Activated CD4-positive, alpha-beta T cell treated with anti-CD3 and anti-CD28 coated beads for 4 hours (primary cell): ENCODE measurements at regions not wholly inside any gene's neighbourhood (a gene's known extent, or its start where the extent isn't known, plus 50 kb on each side); places are given as distances from the start of the nearest gene placed in this dataset.
"Not testable (repeated sequence)": the region's sequence is repeated elsewhere in the genome, so short reads cannot be mapped to it uniquely, and the experiment has no call there.

ENCODE experiments used
- DNase-seq, 2 donors: peaks; one replicate each; pipeline ENCODE4 v3.0.0-alpha.2; 2020

GRCh38 chr7:45268013-45268412 is 110.4 kb downstream of the RAMP3 start:
- DNase-seq, result no peak

- no peak for DNase-seq
Observed at GRCh38 chr7:45269192-45269591, 111.6 kb downstream of the RAMP3 start.

- no peak for DNase-seq
Observed at GRCh38 chr7:45278763-45279398, 121.3 kb downstream of the RAMP3 start.

- DNase-seq, result not testable (repeated sequence)
Observed at GRCh38 chr7:45289611-45290010, 132.0 kb downstream of the RAMP3 start.

GRCh38 chr7:45290880-45291279 is 133.3 kb downstream of the RAMP3 start:
- DNase-seq, result no peak

GRCh38 chr7:45292481-45292880 is 134.9 kb downstream of the RAMP3 start:
- DNase-seq, result no peak

GRCh38 chr7:45293295-45293942 is 135.8 kb downstream of the RAMP3 start:
- DNase-seq, result no peak

- no peak for DNase-seq
Observed at GRCh38 chr7:45294559-45294958, 137.0 kb downstream of the RAMP3 start.

- DNase-seq, result no peak
Observed at GRCh38 chr7:45295222-45295621, 137.6 kb downstream of the RAMP3 start.

GRCh38 chr7:45296748-45297147 is 139.2 kb downstream of the RAMP3 start:
- DNase-seq, result no peak

- DNase-seq, result no peak
Observed at GRCh38 chr7:45306752-45307305, 149.2 kb downstream of the RAMP3 start.

GRCh38 chr7:45311597-45311996 is 154.0 kb downstream of the RAMP3 start:
- DNase-seq, result no peak

- DNase-seq, result not testable (repeated sequence)
Observed at GRCh38 chr7:45315512-45315911, 157.9 kb downstream of the RAMP3 start.

GRCh38 chr7:45324683-45325237 is 167.2 kb downstream of the RAMP3 start:
- no peak for DNase-seq

- no peak for DNase-seq
Observed at GRCh38 chr7:45325378-45325777, 167.8 kb downstream of the RAMP3 start.

- no peak for DNase-seq
Observed at GRCh38 chr7:45328403-45328981, 170.9 kb downstream of the RAMP3 start.

GRCh38 chr7:45331563-45331962 is 174.0 kb downstream of the RAMP3 start:
- no peak for DNase-seq

- DNase-seq, result not testable (repeated sequence)
Observed at GRCh38 chr7:45335024-45335423, 177.4 kb downstream of the RAMP3 start.

- DNase-seq, result no peak
Observed at GRCh38 chr7:45342236-45342635, 184.6 kb downstream of the RAMP3 start.

- no peak for DNase-seq
Observed at GRCh38 chr7:45343746-45344145, 186.2 kb downstream of the RAMP3 start.

- DNase-seq, result no peak
Observed at GRCh38 chr7:45347804-45348203, 190.2 kb downstream of the RAMP3 start.

- DNase-seq, result no peak
Observed at GRCh38 chr7:45349090-45349489, 191.5 kb downstream of the RAMP3 start.

GRCh38 chr7:45350896-45351295 is 193.3 kb downstream of the RAMP3 start:
- no peak for DNase-seq

GRCh38 chr7:45358287-45358686 is 200.7 kb downstream of the RAMP3 start:
- no peak for DNase-seq
